Spleen (tissue), 11 donors: ENCODE measurements at regions not wholly inside any gene's neighbourhood (a gene's known extent, or its start where the extent isn't known, plus 50 kb on each side); places are given as distances from the start of the nearest gene placed in this dataset.

Source experiments
- DNase-seq: peaks from one replicate; pipeline ENCODE4 v3.0.0-alpha.2; 2020
- H3K27ac ChIP-seq, 8 donors: fragments of 200-600 bp; sonication (generic) in 7 of 8; 1 replicate in 4 of 8; 2 replicates in 4 of 8; pipeline versions ENCODE4 v1.5.0 to v1.8.0; 2016 to 2021; ENCODE audit warnings: inconsistent platforms in 4 of 8, mild to moderate bottlenecking in 4 of 8, moderate library complexity in 1 of 8
- H3K27me3 ChIP-seq, 7 donors: fragments of 200-600 bp; sonication (generic) in 6 of 7; replicated peaks in 1 of 7; 1 replicate in 4 of 7; 2 replicates in 3 of 7; pipeline versions ENCODE4 v1.5.0 to v1.8.0; 2016 to 2021; ENCODE audit warnings: inconsistent platforms in 3 of 7, mild to moderate bottlenecking in 1 of 7
- H3K36me3 ChIP-seq, 6 donors: fragments of 200-600 bp; sonication (generic) in 5 of 6; 1 replicate in 4 of 6; 2 replicates in 2 of 6; pipeline versions ENCODE4 v1.5.0 to v1.8.0; 2016 to 2021; ENCODE audit warnings: inconsistent platforms in 2 of 6
- H3K4me1 ChIP-seq, 6 donors: fragments of 200-600 bp; sonication (generic) in 5 of 6; 1 replicate in 3 of 6; 2 replicates in 3 of 6; pipeline versions ENCODE4 v1.5.0 to v1.8.0; 2016 to 2021; ENCODE audit warnings: inconsistent platforms in 3 of 6
- H3K4me3 ChIP-seq, 8 donors: fragments of 200-600 bp; sonication (generic) in 7 of 8; 1 replicate in 4 of 8; 2 replicates in 4 of 8; pipeline versions ENCODE4 v1.5.0 to v1.8.0; 2016 to 2021; ENCODE audit warnings: inconsistent platforms in 4 of 8, mild to moderate bottlenecking in 4 of 8, moderate library complexity in 2 of 8
- H3K9me3 ChIP-seq, 8 donors: fragments of 200-600 bp; sonication (generic) in 7 of 8; 1 replicate in 4 of 8; 2 replicates in 4 of 8; pipeline versions ENCODE4 v1.5.0 to v1.8.0; 2016 to 2021; ENCODE audit warnings: inconsistent platforms in 4 of 8
- CTCF ChIP-seq, 11 experiments: fragments of 200-600 bp in 7 of 11; fragments of 450-650 bp in 4 of 11; sonication (generic) in 4 of 11; IDR thresholded peaks in 8 of 11; conservative IDR thresholded peaks in 3 of 11; 1 replicate in 7 of 11; 2 replicates in 4 of 11; pipeline versions ENCODE4 v1.4.0 to v1.8.0; 2016 to 2021; ENCODE audit warnings: antibody characterized with exemption in 11 of 11, inconsistent platforms in 4 of 11, mild to moderate bottlenecking in 1 of 11
- POLR2A ChIP-seq, 3 donors: fragments of 450-650 bp; IDR thresholded peaks; one replicate each; pipeline ENCODE4 v1.5.1; 2017; ENCODE audit warnings: antibody characterized with exemption in 3 of 3, mild to moderate bottlenecking in 1 of 3
- POLR2AphosphoS5 ChIP-seq, 3 donors: sonication (generic); formaldehyde crosslinking; IDR thresholded peaks; one replicate each; pipeline ENCODE4 v1.5.1; 2017; ENCODE audit warnings: antibody characterized with exemption in 3 of 3
- WGBS, 5 donors: extraction: QIAGEN DNeasy Blood & Tissue Kit in 3 of 5; methylation state at CpG; one replicate each; pipeline versions ENCODE4 v1.1.5 to v1.1.7; 2013 to 2018; 5-methylcytosine and 5-hydroxymethylcytosine counted together
- intact Hi-C: fragments of 100-400 bp; cut with DNase I; formaldehyde crosslinking; loops from one replicate; pipeline ENCODE4 v1.15.0; 2023; ENCODE audit warnings: low total_unique reads
- donor health status: healthy with polysubstance abuse.
- donor health status: DM: no; HTN: no; CAD: no; lungs with moderate emphysema.
- donor health status: DM: no; HTN: no; CAD: no.
- donor health status: Bipolar disorder and iron deficiency.
- donor health status: healthy.
- donor health status: DM: no; HTN: no; CAD: no.
- donor health status: DM: yes; HTN: yes; CAD: no.

- Histone ChIP-seq H3K4me1 (no peaks in the 10 kb centered on the region), H3K4me3 (no peak overlapping the region), H3K9me3 (peaks cover 0 to 8% (median 0%) of the 10 kb centered on the region in 8 donors), H3K36me3 (no peaks in the 10 kb centered on the region), H3K27ac (no peak overlapping the region), H3K27me3 (no peaks in the 10 kb centered on the region)
- no peak for DNase-seq
- TF ChIP-seq POLR2AphosphoS5 (IDR thresholded peaks at IDR 0.05) (no peak), POLR2A (IDR thresholded peaks at IDR 0.05) (no peak), CTCF (IDR thresholded peaks at IDR 0.05 in 8 of 11, conservative IDR thresholded peaks at IDR 0.05 in 3 of 11) (no peak)
- intact Hi-C loops = no loop called here
These were observed 301.7 kb upstream of the FSIP2 start for GRCh38 chr2:185436787-185437372.

- no peak for DNase-seq
- Histone ChIP-seq H3K27me3 (no peaks in the 10 kb centered on the region), H3K27ac (no peak overlapping the region), H3K4me1 (no peaks in the 10 kb centered on the region), H3K9me3 (no peaks in the 10 kb centered on the region), H3K36me3 (no peaks in the 10 kb centered on the region), H3K4me3 (no peak overlapping the region)
- intact Hi-C loops = no loop called here
- no peak for TF ChIP-seq POLR2AphosphoS5 (IDR thresholded peaks at IDR 0.05)
- TF ChIP-seq POLR2A (IDR thresholded peaks at IDR 0.05) = no peak
- TF ChIP-seq CTCF (IDR thresholded peaks at IDR 0.05 in 8 of 11, conservative IDR thresholded peaks at IDR 0.05 in 3 of 11) = no peak
These were observed 297.1 kb upstream of the FSIP2 start for GRCh38 chr2:185441486-185442005.

- no peaks in the 10 kb centered on the region for H3K4me1 ChIP-seq
- peaks cover 0 to 51% (median 24%) of the 10 kb centered on the region in 8 donors for H3K9me3 ChIP-seq
- H3K36me3 ChIP-seq = no peaks in the 10 kb centered on the region
- H3K27me3 ChIP-seq = no peaks in the 10 kb centered on the region
- 69 to 85% (median 81%) methylated on average over 2 of the region's 2 CpGs for WGBS, 5 donors
- no peak for TF ChIP-seq POLR2A (IDR thresholded peaks at IDR 0.05)
- no peak for TF ChIP-seq CTCF (IDR thresholded peaks at IDR 0.05 in 8 of 11, conservative IDR thresholded peaks at IDR 0.05 in 3 of 11)
- TF ChIP-seq POLR2AphosphoS5 (IDR thresholded peaks at IDR 0.05) = no peak
- H3K27ac ChIP-seq = no peak overlapping the region
- H3K4me3 ChIP-seq = no peak overlapping the region
- intact Hi-C loops = no loop called here
- no peak for DNase-seq
These were observed 282.1 kb upstream of the FSIP2 start for GRCh38 chr2:185456517-185456916.

DNA sequence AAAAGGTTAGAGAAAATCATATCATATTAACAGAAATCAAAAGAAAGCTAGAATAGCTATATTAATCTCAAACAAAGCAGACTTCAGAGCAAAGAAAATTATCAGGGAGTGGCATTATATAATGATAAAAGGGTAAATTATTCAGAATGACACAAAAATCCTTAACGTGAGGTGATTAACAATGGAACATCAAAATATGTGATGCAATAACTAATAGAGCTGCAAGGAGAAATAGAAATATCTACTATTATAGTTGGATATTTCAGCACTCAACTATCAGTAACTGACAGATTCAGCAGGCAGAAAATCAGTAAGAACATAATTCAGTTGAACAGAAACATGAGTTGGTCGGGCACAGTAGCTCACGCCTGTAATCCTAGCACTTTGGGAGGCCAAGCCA is 275.1 kb upstream of the FSIP2 start:
- no peak for TF ChIP-seq POLR2A (IDR thresholded peaks at IDR 0.05)
- TF ChIP-seq POLR2AphosphoS5 (IDR thresholded peaks at IDR 0.05) = no peak
- no peak for TF ChIP-seq CTCF (IDR thresholded peaks at IDR 0.05 in 8 of 11, conservative IDR thresholded peaks at IDR 0.05 in 3 of 11)
- Histone ChIP-seq H3K27me3 (no peaks in the 10 kb centered on the region), H3K27ac (no peak overlapping the region), H3K9me3 (peaks cover 0 to 16% (median 0%) of the 10 kb centered on the region in 8 donors), H3K4me1 (no peaks in the 10 kb centered on the region), H3K4me3 (no peak overlapping the region), H3K36me3 (no peaks in the 10 kb centered on the region)
- WGBS, 5 donors = 90 to 96% (median 94%) methylated on average over 3 of the region's 3 CpGs
- intact Hi-C loops = no loop called here
- DNase-seq = no peak
